Prostate gland (tissue), 2 donors: ENCODE measurements at regions not wholly inside any gene's neighbourhood (a gene's known extent, or its start where the extent isn't known, plus 50 kb on each side); places are given as distances from the start of the nearest gene placed in this dataset.

ENCODE experiments used
- DNase-seq: peaks from one replicate; pipeline ENCODE4 v3.0.0-alpha.2; 2019; ENCODE audit warnings: low spot score
- H3K27ac ChIP-seq, 2 donors: fragments of 200-600 bp; sonication (generic); 2 replicates each; pipeline ENCODE4 v1.5.1; 2017 to 2019
- H3K27me3 ChIP-seq: fragments of 200-600 bp; sonication (generic); replicated peaks from 2 replicates; pipeline ENCODE4 v1.5.1; 2019; ENCODE audit not compliant: insufficient read depth
- H3K36me3 ChIP-seq, 2 donors: fragments of 200-600 bp; sonication (generic); 1 replicate in 1 of 2; 2 replicates in 1 of 2; pipeline versions ENCODE4 v1.5.1 to v1.8.1; 2017 to 2019
- H3K4me1 ChIP-seq: fragments of 200-600 bp; sonication (generic); replicated peaks from 2 replicates; pipeline ENCODE4 v1.5.1; 2019
- H3K4me3 ChIP-seq, 2 donors: fragments of 200-600 bp; sonication (generic); 2 replicates each; pipeline ENCODE4 v1.5.1; 2017 to 2019
- H3K9me3 ChIP-seq: fragments of 200-600 bp; sonication (generic); 2 replicates; pipeline ENCODE4 v1.5.1; 2017
- CTCF ChIP-seq, 4 experiments: fragments of 200-600 bp in 2 of 4; fragments of 450-650 bp in 2 of 4; sonication (generic) in 2 of 4; IDR thresholded peaks; 1 replicate in 3 of 4; 2 replicates in 1 of 4; pipeline ENCODE4 v1.5.1; 2016 to 2019; ENCODE audit warnings: antibody characterized with exemption in 4 of 4, mild to moderate bottlenecking in 2 of 4, moderate library complexity in 2 of 4
- POLR2A ChIP-seq: fragments of 450-650 bp; IDR thresholded peaks from one replicate; pipeline ENCODE4 v1.6.1; 2016; ENCODE audit warnings: antibody characterized with exemption, mild to moderate bottlenecking
- POLR2AphosphoS5 ChIP-seq: sonication (generic); formaldehyde crosslinking; IDR thresholded peaks from one replicate; pipeline ENCODE4 v1.6.1; 2017; ENCODE audit warnings: antibody characterized with exemption
- WGBS: methylation state at CpG from one replicate; pipeline ENCODE4 v1.1.5; 2018; 5-methylcytosine and 5-hydroxymethylcytosine counted together
- intact Hi-C: fragments of 100-400 bp; cut with DNase I; formaldehyde crosslinking; loops from one replicate; pipeline ENCODE4 v1.14.2; 2022

GRCh38 chr22:44592126-44592823 is 94.2 kb upstream of the RTL6 start:
- H3K9me3 ChIP-seq: no peaks in the 10 kb centered on the region
- TF ChIP-seq POLR2A: no peak
- TF ChIP-seq POLR2AphosphoS5: no peak
- no peak for TF ChIP-seq CTCF (IDR thresholded peaks at IDR 0.05)
- no peaks in the 10 kb centered on the region for H3K27me3 ChIP-seq
- no peak for DNase-seq
- H3K36me3 ChIP-seq: no peaks in the 10 kb centered on the region
- intact Hi-C loops: no loop called here
- whole genome bisulfite sequencing: 85% methylated on average over 10 of the region's 10 CpGs
- no peak overlapping the region for H3K4me3 ChIP-seq
- no peak overlapping the region for H3K27ac ChIP-seq
- no peaks in the 10 kb centered on the region for H3K4me1 ChIP-seq

- no peak for DNase-seq
- intact Hi-C loops: no loop called here
- H3K36me3 ChIP-seq: no peaks in the 10 kb centered on the region
- no peaks in the 10 kb centered on the region for H3K27me3 ChIP-seq
- no peaks in the 10 kb centered on the region for H3K9me3 ChIP-seq
- H3K4me3 ChIP-seq: no peak overlapping the region
- TF ChIP-seq POLR2A (no peak), POLR2AphosphoS5 (no peak), CTCF (IDR thresholded peaks at IDR 0.05) (no peak)
- no peaks in the 10 kb centered on the region for H3K4me1 ChIP-seq
- WGBS: 91% methylated on average over 19 of the region's 19 CpGs
- no peak overlapping the region for H3K27ac ChIP-seq
Measured at GRCh38 chr22:44591146-44591790, 93.2 kb upstream of the RTL6 start.

DNA sequence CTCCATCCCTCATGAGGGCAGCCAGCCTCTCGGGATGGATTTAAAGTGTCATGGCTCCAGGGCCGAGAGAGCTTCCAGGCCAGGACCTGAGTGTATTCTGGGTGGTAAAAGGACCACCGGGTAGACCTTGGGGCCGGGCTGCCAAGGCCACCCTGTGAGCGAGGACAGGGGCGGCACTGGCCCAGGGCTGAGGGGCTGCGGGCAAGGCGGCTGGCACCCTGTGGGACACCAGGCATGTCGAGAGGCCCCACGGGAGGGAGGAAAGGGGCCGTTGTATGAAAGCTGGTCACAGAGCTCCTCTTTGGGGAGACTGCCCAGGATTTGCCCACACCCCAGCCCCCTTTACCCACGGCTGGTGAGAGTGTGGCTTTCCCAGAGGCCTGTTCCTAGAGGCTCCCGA is 92.3 kb upstream of the RTL6 start:
- no peak overlapping the region for H3K27ac ChIP-seq
- H3K27me3 ChIP-seq: no peaks in the 10 kb centered on the region
- H3K4me3 ChIP-seq: no peak overlapping the region
- H3K4me1 ChIP-seq: no peaks in the 10 kb centered on the region
- WGBS: 90% methylated on average over 13 of the region's 13 CpGs
- intact Hi-C loops: no loop called here
- no peaks in the 10 kb centered on the region for H3K36me3 ChIP-seq
- DNase-seq: no peak
- no peaks in the 10 kb centered on the region for H3K9me3 ChIP-seq
- no peak for TF ChIP-seq POLR2A
- no peak for TF ChIP-seq CTCF (IDR thresholded peaks at IDR 0.05)
- TF ChIP-seq POLR2AphosphoS5: no peak

DNA sequence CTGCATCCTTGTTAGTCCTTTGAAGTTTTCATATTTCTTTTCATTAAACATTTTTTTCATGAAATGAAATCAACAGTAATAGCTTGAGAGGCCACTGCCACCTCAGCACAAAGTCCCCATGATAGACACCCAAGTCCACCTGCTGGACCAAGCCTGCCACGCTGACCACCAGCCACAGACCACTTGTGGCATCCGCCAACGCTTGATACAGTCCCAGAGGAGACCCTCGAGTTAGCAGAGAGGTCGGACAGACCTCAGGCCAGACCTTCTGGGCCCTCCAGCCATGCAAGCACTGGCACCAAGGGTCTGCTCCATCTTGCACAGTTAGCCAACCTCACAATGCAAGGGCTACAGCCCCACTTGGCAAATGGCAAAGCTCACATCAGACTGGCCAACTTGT is 91.8 kb upstream of the RTL6 start:
- Histone ChIP-seq H3K36me3 (no peaks in the 10 kb centered on the region), H3K27ac (no peak overlapping the region), H3K27me3 (no peaks in the 10 kb centered on the region), H3K4me1 (no peaks in the 10 kb centered on the region), H3K9me3 (no peaks in the 10 kb centered on the region), H3K4me3 (no peak overlapping the region)
- TF ChIP-seq POLR2AphosphoS5 (no peak), POLR2A (no peak), CTCF (IDR thresholded peaks at IDR 0.05) (no peak)
- intact Hi-C loops: no loop called here
- WGBS: 92% methylated on average over 5 of the region's 5 CpGs
- no peak for DNase-seq

- no peak overlapping the region for H3K27ac ChIP-seq
- H3K36me3 ChIP-seq: no peaks in the 10 kb centered on the region
- no peak overlapping the region for H3K4me3 ChIP-seq
- no peaks in the 10 kb centered on the region for H3K9me3 ChIP-seq
- intact Hi-C loops: no loop called here
- TF ChIP-seq POLR2AphosphoS5: no peak
- no peak for TF ChIP-seq POLR2A
- TF ChIP-seq CTCF (IDR thresholded peaks at IDR 0.05): no peak
- H3K27me3 ChIP-seq: peaks cover 1% of the 10 kb centered on the region
- no peaks in the 10 kb centered on the region for H3K4me1 ChIP-seq
- WGBS: 94% methylated on average over 14 of the region's 14 CpGs
- no peak for DNase-seq
Measured at GRCh38 chr22:44588348-44588747, 90.3 kb upstream of the RTL6 start.
